Activated CD4-positive, alpha-beta T cell treated with anti-CD3 and anti-CD28 coated beads, Interleukin-2, Interleukin-6, amounts not matched to agents 100 ng/mL and 50 ng/mL, durations not matched to agents 16 hours and 8 hours (primary cell): ENCODE measurements at regions not wholly inside any gene's neighbourhood (a gene's known extent, or its start where the extent isn't known, plus 50 kb on each side); places are given as distances from the start of the nearest gene placed in this dataset.
A peak's percentile ranks its signal among the peaks of the same experiment; 100 is the strongest.

Experiments used
- DNase-seq: peaks from one replicate; pipeline ENCODE4 v3.0.0-alpha.2; 2020

DNA sequence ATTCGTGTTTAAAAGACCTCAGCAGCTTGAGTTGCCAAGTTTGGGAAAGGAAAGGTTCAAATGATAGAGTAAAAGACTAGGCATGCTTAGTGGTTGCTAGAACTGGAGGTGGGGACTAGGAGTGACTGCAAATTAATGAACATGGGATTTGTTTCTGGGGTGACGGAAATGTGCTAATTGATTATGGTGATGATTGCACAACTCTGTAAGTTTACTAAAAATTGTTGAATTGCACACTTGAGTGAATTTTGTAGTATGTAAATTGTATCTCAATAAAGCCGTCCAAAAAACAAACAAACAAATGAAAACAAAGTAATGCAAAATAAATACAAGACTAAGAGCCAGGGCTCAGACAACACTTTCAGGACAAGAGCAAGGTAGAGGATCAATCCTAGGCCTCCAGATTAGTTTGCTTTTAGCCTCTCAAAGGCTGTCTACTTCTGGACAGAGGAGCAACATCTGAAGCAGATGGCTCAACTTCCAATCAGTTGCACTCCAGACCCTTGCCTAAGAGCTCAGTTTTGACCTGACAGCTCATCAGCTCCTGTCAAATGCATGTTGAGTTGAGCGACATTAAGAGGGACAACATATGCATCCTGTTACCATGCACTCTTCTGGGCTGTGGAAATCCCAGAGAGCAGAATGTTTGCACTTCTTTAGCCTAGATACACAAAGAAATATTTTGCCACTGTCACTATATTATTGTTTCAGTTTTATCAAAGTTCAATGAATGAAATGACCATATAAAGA, 111.2 kb upstream of the ASIC2 start:
- no peak for DNase-seq

DNA sequence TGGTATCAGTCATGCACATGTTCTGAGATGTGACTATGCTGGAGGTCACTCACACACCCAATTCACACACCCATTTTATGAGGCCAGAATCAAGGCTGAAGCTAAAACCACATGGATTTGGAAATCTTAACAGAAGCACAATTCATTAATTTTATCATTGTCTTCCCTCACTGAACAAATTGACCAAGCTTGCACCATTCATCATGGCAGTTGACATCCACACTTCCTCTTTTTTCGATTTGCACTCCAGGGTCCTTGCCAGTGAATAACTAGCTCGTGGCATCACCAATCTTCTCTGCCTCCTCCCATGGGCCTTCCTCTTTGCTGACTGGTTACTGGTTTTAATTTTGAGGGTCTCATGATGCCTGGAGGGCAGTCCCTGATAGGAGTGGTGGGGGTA, 123.0 kb upstream of the ASIC2 start:
- DNase-seq = no peak

DNA sequence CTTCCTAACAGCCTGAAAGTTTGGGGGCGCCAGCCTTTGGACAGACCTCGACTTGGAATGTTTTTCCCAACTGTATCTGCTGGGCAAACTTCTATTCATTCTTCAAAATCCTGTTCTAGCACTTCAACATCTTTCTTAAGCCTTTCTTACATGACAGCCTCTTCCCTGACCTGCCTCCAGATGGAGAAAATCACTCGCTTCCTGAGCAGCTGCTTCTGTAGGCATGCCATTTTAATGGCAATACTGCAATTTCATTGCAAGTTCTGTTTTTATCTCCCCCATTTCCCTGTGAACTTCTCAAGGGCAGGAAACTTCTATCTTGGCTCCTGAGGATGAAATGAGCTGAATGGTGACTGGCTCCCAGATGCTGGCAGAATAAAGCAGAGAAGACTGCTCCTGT, 128.8 kb upstream of the ASIC2 start:
- DNase-seq = no peak

DNA sequence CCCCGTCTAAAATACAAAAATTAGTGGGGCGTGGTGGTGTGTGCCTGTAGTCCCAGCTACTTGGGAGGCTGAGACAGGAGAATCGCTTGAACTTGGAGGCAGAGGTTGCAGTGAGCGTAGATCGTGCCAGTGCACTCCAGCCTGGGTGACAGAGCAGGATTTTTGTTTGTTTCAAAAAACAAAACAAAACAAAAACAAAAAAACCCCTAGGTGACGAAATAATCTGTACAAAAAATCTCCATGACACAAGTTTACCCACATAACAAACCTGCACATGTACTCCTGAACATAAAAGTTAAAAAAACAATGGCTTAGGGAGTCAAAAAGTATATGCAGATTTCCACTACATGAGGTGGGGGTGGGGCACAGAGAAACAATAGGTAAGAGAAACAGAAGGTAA, 140.5 kb upstream of the ASIC2 start:
- no peak for DNase-seq

DNA sequence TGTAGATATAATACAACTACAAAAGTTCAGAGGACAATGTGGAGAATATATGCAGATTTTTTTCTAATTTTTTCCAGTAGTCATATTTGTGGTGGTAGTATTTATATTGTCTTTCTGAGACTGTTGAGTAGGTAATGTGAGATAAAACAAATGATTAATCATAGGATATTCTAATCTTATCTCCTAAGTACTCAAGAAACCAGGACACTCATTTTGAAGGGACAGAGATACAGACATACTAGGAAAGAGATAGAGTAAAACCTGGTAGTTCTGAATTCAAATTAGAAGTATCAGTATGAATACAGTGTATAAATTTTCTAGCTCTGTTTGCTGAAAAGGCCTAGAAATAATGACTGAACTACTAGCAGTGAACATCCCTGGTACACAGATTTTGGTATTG, 141.7 kb upstream of the ASIC2 start:
- no peak for DNase-seq

DNA sequence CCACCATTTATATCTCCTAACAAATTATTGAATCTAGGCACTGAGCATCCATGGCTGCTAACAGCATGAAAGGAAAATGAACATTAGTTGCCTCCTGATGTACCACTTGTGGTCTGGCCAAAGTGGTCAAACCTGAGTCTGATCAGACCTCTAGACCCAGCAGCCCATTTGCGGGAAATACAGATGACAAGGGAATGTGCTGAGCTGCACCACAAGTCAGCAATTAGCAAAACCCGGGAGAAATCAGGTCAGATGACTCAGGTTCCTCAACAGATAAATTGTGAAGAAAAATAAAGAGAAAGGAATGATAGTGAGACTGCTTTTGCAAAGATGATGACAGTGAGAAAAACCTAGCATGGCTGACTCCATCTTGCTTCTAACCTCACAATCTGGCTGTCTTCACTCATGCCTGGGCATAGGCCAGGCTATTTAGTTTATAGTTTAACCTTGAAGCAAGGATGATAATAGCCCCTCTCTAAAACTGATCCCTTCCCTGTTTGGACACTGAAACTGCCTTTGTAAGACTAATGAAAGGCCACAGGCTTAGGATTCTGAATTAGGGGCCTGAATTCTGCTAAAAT, 142.7 kb upstream of the ASIC2 start:
- DNase-seq = no peak

DNA sequence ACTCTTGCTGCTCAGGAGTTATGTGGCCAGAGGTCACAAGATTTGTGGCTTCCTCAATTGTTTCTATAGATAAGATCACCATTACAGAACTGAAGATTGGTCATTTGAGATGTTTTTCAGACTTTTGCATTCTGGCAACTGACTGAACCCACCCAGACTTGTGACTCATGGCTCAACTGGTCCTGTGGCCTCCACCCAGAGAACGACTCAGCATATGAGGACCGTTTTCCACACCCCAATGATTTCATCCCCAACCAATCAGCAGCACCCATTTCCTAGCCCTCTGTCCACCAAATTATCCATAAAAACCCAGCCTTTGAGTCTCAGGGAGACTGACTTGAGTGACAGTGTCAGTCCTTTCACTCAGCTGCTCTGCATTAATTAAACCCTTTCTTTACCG, 143.2 kb upstream of the ASIC2 start:
- DNase-seq = peak; percentile 3

DNA sequence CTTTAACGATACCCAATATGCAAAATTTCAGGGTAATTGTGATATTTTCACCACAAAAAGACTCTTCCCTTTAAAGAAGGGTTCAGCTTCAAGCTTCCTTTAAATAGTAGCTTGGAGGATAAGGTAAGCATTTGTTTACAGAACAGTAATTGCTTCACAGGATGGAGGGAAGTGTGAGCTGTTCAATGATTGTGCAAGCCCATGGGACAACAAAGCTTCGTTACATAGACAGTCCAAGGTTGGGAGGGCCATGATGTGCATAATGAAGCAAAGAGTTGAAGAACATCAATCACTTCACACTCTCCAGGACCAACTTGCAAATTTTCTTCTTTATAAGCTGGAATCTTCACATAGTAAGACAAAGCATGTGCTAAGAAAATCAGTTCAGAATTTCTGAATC, 145.0 kb upstream of the ASIC2 start:
- DNase-seq = no peak

DNA sequence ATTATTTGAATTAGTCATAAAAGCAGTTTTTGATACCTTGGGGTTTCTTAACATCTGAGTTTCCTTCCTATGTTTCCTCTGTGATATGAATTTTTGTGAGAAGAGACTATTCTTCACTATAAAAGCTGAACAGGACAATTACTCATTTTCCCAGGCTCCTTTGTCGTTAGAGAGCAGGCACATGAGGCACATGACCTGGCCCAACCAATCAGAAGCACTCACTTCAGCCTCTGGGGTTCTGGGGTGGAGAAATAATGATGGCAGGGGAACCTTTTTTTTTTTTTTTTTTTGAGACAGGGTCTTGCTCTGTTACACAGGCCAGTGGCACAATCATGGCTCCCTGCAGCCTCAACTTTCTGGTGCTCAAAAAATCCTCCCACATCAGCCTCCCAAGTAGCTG, 145.5 kb upstream of the ASIC2 start:
- no peak for DNase-seq

DNA sequence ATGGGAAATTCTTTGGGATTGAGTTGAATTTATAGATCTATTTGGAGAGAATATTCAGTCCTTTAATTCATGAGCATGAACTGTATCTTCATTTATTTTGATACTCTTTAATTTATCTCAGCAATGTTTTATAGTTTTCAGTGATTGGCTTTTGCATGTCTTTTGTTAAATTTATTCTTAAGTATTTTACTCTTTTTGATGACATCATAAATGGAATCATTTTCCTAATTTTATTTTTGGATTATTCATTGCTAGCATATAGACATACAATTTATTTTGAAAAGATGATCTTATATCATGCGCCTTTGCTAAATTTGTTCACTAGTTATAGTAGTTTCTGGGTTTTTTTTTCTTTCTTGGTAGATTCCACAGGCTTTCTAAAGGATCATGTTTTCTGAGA, 149.2 kb upstream of the ASIC2 start:
- no peak for DNase-seq

DNA sequence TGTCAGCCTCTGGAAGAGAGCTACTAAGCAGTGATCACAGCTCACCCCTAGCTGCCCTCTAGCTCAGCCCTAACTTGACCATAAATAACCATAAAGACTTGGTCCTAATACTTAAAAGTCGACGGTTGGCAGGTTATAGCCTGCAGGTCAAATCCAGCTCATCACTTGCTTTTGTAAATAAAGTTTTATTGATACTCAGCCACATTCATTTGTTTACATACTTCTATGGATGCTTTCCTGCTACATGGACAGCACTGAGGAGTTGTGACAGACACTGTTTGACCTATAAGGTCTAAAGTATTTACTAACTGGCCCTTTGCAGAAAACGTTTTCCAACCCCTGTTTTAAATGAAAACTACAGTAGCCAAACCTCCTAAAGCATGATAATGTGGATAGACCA, 151.6 kb upstream of the ASIC2 start:
- no peak for DNase-seq

DNA sequence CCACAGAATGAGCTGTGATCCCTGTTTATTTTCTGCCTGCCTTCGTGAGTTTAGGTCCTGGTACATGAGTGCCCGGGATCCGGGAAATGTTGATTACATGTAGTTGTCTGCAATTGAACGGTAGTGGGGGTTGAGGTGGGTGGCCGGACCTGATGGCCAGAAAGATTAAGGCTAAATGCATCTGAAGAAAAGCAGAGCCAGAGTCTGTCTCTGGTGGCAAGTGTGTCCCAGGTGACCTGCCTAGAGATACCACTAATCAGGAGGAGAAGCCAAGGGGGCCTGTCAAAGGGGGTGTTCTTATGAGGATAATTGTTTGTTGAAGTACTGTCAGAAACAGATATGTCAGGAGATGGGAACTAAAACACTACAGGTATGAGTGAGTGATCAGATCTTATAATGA, 154.0 kb upstream of the ASIC2 start:
- no peak for DNase-seq

DNA sequence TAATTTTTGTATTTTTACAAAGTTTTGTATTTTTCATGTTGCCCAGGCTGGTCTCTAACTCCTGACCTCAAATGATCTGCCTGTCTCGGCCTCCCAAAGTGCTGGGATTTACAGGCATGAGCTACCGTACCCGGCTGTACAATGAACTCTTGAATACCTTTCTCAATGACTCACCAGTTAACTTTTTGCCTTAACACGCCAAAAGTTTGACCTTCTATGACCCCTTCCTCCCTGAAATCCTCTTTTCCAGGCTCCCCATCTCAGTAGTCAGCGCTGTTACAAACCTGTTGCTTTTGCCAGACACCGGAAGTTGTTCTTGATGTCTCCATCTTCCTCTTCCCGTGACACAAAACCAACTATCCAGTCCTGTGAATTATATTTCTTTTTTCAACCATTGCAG, 158.1 kb upstream of the ASIC2 start:
- no peak for DNase-seq

DNA sequence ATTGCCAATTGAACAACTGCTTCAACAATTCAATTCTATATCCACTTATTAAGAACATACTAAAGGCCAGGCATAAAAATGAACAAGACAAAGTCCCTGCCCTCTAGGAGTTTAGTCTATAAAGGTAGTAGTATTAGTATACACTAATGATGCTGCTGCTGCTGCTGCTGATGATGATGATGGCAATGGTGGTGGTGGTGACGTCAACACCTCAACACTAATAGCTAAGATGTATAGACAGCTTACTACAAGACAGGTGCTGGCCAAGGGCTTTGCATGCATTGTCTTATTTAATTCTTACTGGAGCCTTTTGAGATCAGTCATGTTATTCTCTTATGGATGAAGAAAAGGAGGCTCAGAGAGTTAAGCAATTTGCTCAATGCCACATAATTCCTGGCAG, 164.4 kb upstream of the ASIC2 start:
- no peak for DNase-seq

DNA sequence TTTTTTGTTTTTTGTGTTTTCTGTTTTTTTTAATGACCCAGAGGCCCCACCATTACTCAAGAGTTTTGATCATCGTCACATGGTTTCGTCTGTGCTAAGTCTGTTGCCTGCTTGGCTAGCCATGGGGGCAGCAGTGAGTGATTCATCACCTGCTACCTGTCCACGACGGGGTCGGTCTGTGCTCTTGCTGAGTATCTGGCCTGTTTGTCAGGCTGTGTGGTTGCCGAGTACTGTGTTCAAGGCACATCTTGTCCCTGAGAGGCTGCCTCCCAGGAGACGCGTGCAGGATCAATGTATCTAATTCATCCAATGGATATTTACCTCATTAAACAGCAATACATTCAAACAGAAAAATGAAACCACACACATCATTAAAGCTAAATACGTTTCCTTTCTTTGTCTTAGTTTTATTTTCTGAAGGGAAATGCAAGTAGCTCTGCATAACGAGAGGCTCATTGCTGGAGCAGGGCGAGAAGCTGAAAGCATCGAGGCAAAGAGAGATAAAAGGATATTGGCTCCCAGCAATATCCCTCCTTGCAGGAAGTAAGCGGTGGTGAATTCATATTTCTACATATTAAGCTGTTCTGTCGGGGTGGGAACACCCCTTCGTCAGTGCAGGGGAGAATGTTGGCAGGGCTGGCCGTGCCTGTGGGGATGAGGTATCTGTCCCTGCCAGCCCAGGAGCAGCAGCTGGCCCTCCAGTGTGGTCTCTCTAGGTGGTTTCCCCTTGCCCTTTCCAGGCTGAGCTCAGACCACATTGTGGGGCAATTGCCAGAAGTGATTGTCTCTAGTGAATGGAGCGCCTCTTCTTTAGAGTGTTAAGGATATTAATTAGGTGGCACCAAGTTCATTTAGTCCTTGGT, 166.2 kb upstream of the ASIC2 start:
- DNase-seq = no peak

DNA sequence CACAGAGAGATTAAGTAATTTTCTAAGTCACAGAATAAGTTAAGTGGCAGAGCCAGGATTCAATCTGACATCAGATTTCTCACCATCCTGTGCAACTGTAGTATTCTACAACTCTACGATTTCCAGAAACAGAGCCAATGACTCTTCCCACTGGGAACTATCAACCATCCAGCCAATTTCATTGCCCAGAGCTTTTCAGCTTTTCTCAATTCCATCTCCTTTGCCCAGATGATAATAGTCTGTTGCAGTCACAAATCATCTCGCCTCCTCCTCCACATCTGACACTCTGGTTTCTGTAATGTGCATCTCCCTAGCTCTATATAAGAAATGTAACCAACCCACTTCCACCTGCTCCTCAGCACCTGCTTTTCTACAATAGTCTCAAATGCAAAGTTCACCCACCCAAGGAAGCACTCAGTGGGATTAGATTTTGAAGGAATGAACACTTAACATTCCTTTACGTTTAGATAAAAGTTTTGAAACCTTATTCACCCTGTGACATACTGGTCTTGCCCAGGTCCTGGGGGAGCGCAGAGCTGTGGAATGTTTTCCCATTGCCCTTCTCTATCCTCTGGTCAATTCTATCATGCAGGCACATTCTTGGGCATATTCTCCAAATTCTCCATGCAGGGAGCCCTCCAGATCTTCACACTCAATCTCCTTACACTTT, 167.8 kb upstream of the ASIC2 start:
- no peak for DNase-seq

DNA sequence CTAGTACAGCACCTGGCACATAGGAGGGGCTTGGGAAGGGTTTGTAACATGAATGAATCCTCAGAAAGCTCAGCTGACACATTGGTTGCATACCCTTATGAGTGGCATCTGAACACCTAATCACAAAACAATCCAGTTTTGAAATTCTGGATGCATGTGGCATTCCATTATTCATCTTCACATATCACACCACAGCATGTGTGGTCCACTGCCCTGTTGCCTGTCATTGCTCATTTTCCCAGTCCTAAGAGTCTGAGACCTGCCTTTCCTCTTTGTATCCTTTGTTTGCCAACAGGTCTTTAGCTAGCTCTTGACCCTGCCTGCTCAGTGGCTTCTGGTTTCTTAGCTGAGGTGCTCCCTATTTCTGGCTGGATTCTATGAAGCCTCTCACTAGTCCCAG, 170.8 kb upstream of the ASIC2 start:
- DNase-seq = no peak

DNA sequence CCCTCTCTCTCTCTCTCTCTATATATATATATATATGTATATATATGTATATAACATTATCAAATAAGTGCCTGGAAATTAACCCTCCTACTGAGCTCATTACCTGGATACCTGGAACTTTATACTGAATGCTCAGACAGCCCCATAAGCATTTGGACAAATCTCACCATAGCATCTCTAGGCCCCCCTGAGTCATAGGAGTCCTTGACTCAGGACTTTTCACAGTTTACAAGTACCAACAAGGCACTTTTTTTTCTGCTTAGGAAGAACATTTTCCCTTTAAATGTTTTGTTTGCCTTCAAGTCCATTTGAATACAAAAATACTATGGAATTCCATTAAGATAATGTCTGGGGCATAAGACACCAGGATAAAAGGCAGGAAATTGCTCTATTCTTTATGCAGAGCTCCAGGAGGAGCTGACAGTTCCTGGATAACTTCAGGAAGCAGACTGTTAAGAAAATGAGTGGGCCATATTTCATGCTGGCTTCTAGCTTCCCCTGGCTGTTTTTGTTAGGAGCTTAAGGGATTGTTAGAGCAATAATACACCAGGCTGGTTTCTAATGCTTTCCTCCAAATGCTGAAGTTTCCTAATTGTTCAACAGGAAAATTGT, 171.7 kb upstream of the ASIC2 start:
- no peak for DNase-seq

DNA sequence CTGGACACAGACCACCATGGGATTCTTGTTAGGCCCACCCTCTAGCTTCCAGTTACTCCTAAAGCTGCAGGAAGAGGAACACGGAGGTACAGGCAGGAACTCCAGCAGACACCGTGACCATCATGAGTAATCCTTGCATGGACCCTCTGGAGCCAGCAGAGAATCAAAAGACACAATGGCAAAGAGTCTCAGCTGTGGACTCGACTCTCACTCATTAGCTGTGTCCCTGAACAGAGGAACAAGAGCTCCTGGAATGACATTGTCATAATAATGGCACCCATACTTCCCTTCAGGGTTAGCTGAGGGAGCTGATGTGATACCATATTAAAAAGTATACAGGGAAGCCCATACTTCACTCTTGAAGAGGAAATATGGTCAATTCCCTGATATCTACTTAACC, 176.3 kb upstream of the ASIC2 start:
- no peak for DNase-seq

DNA sequence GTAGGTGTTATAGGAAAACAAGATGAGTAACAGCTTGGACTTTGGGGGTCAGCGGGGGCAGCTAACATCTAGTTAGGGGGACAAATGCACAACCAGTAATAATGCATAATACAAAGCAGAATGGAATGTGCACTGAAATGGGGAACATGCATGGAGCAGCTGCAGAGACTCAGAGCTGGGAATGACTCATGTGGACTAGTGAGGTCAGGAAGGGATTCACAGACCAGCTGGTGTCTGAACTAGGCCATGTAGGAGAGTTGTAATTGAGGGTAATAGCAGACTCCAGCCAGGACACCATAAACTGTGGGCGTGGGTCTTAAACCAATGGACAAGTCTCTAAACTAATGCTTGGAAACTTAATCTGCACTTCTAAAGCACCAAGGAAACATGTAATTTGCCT, 176.8 kb upstream of the ASIC2 start:
- no peak for DNase-seq

DNA sequence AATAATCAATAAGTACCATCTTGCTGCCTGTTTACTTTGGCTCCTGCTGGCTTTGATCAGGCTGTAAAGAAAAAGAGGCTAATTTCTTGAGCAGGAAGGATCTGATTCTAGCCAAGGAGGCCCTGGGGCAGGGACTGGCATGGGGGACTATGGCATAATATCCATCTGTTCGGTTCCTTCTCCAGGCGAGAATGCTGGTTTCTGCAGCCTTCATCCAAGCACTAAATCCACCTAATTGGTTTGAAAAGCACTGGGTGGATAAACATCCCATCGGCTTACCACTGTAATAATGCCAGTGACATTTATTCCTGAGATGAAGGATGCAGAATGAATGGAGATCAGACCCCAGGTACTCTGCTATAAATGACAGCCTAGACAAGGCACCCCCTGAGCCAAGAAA, 180.0 kb upstream of the ASIC2 start:
- DNase-seq = no peak

DNA sequence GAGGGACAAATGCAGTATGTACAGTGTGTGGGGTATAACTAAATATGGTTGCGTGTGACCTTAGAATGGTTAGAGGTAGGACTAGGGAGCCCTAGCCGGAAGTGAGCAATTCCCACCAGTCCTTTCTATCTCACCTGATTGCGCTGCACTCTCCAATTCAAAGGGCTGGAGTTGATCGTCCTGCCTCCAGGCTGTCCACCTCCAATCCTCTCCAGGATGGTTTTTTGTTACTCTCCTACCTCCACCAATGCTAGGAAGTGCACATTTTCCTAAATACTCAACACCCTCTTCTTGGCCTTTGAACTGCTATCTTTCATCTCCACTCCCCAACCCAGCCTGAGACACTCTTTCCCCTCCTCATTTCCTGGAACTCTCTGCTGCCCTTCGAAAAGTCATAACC, 181.7 kb upstream of the ASIC2 start:
- DNase-seq = no peak

DNA sequence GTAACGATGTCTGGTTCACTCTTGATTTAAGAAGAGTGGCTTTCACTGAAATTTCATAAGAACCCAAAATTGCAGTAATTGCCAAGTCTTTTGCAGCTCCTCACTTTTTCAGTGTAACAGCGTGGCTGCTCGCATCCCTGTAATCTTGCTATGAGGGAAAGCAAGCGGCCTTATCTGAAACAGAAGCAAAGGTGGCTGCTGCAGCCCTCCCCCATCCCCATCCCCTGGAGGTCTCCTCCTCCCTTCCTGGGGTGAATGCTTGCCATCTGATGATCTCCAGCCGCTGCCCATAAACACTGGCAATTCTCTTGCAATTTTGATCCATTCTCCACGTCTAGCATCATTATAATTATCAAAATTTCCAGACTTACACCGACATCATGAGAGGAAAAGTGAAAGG, 182.5 kb upstream of the ASIC2 start:
- DNase-seq = no peak
